PC-9 (cell line): ENCODE measurements at regions not wholly inside any gene's neighbourhood (a gene's known extent, or its start where the extent isn't known, plus 50 kb on each side); places are given as distances from the start of the nearest gene placed in this dataset.

ENCODE experiments used
- CTCF ChIP-seq: fragments of 200-600 bp; sonication (generic); conservative IDR thresholded peaks from 2 replicates; pipeline ENCODE4 v1.6.1; 2017; ENCODE audit warnings: mixed run types, antibody characterized with exemption, mild to moderate bottlenecking, moderate library complexity
- EZH2 ChIP-seq: fragments of 200-600 bp; sonication (generic); IDR thresholded peaks from 2 replicates; pipeline ENCODE4 v1.8.0; 2017; ENCODE audit warnings: antibody characterized with exemption, low read depth

GRCh38 chr4:119695216-119695615 lies 66.6 kb upstream of the PDE5A start:
- no peak for TF ChIP-seq EZH2
- no peak for TF ChIP-seq CTCF
